Activated CD8-positive, alpha-beta memory T cell treated with anti-CD3 and anti-CD28 coated beads for 48 hours (primary cell): ENCODE measurements at regions not wholly inside any gene's neighbourhood (a gene's known extent, or its start where the extent isn't known, plus 50 kb on each side); places are given as distances from the start of the nearest gene placed in this dataset.
"Not testable (repeated sequence)": the region's sequence is repeated elsewhere in the genome, so short reads cannot be mapped to it uniquely, and the experiment has no call there.

Experiments used
- DNase-seq, 3 experiments: peaks; one replicate each; pipeline ENCODE4 v3.0.0-alpha.2; 2020; ENCODE audit warnings: low read depth in 2 of 3, low spot score in 2 of 3

DNA sequence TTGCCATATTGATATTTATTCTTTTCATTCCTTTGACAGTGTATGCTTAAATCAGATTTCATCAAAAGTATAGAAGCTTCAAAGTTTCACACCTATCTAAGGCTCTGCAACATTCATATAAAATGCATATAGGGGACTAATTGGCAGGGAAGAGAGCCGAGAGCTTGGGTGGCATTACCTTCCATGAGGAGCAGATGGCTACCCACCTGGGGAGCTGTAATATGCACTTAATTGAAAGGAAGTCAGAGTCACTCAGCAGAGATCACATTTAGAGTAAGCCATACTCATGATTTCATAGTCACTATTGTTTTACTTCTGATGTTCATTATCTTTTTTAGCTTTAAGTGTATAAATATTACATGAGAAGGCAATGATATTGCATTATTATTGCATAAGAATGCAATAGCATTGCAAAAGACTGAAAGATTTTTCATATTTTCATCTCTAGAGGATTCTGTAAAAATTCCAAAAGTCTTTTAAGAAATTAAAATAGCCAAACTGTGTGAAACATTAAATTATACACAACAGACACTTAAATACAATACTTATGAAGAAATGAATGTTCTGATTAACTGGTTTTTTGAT, 1305.2 kb downstream of the EPHA7 start:
- DNase-seq: no peak

DNA sequence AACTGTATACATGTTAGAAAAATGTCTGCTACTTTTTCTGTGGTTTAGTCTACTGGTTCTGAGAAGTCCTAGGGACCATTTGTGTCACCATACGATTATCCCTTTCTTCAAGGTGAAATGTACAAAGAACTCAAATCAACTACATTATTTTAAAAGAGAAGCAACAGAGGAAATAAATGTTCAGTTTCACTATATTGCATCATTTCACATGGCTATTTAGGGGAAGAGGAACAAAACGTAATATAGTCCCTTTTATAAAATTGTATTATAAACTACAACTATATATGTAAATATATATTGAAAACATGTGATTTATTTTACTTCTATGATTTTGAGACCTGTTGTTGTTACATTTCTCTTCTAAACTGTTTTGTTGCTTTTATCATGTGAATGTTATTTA, 1308.0 kb downstream of the EPHA7 start:
- no peak for DNase-seq

DNA sequence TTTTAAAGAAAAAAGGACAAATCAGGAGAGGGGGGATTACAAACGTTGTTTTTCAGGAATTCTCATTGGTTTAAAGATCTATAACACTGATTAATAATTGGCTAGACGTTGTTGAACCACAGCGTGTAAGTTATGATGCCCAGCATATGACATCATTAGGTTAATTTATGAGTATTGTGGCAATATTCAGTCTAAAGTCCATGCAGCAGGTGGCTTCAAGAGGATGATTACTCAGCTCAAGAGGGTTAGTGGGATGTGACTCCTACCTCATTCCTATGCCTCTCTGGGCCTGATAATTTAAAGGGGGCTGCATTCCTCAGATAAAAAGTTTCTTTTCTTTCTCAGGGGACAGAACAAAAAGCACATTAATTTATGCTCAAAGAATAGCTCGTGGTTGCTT, 1309.0 kb downstream of the EPHA7 start:
- DNase-seq: no peak

DNA sequence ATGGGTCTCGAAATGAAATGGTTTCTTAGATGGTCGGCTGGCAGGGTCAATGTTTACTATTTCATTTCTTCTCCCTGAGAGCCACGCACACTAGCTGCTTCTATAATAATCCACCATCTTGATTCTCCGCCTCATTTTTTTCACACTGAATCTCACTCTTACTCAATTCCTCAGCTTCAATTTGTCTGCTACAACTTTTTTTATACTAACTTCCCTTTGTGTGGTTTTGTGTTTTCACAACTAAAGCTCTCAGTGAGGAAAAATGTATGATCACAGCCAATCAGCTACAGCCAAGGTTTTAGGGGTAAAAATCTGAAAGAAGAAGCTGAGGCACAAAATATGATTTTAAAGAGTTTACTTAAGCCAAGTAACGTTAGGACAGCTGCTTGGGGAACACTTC, 1309.4 kb downstream of the EPHA7 start:
- DNase-seq: no peak

DNA sequence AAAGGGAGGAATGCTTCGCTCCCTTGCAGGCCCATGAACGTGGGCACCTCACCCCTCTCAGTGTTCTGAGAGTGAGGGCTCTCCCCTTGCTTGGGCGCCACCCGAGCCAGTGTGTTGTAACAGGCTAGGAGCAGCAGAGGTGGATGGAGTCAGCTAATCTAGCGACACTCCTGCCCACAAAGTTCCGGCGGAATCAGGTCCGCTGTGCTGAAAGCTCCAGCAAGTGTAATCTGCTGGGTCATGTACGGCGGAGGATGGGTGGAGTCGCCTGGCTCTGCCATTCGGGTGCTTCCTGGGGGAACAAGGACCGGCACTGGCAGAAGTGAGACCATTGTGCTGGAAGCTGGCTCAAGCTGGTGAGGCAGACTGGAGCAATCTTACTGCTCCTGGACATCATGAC, 1310.1 kb downstream of the EPHA7 start:
- no peak for DNase-seq

DNA sequence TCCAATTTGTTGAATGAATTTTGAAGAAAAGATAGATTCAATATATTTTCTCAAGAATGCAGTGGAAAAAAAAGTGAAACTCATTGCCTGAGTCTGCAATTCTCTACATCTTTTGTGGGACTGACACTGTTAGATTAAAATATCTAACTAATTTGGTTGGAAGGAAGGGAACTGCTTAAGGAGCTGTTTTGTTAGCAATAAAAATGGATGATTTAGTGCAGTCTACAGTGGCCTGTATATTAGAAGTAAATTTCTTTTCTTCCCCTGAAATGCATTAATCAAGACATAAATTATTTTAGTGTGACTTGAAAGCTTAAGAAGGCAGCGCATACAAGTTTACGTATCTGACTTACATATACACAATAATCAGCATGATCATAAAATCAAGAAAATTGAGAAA, 1332.6 kb downstream of the EPHA7 start:
- DNase-seq: no peak

DNA sequence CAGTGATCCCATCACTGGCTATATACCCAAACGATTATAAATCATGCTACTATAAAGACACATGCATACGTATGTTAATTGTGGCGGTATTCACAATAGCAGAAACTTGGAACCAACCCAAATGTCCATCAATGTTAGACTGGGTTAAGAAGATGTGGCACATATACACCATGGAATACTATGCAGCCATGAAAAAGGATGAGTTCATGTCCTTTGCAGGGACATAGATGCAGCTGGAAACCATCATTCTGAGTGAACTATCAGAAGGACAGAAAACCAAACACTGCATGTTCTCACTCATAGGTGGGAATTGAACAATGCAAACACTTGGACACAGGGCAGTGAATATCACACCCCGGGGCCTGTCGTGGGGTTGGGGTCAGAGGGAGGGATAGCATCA, 1335.4 kb downstream of the EPHA7 start:
- DNase-seq: not testable (repeated sequence)

DNA sequence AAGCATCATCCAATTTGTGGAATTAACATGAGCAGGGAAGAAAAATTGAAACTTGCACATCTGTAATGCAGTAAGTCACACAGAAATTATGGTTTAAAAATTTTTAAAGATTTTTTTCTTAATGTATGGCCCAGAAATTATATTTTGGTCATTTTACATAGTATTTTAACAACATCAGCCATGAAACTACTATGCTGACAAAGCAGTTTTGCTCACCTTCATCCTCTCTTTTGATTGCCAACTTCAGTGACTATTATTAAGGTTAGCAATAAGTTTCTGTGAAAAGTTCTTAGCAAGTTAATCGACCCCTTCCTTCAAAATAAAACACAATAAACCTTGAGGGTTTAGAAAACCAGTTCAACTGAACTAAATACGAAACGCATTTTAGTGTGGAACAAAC, 1347.0 kb downstream of the EPHA7 start:
- no peak for DNase-seq

DNA sequence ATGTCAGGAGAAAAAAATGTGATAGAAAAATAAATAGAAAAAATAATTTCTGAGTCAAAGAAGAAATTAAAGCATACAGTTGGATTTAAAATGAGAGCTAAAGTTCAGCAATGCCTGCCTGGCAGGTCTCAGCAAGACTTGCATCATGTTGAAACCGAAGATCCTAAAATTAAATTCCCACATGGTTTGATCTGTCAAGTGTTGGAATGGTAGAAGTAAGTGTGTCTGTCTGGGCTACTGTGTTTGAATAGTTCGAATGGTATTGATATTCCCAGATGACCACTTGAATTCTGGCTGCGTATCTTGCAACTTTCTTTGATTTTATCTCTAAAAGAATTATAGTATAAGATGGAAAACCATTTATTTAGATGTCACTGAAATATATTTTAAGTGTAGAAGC, 1349.6 kb downstream of the EPHA7 start:
- DNase-seq: no peak

DNA sequence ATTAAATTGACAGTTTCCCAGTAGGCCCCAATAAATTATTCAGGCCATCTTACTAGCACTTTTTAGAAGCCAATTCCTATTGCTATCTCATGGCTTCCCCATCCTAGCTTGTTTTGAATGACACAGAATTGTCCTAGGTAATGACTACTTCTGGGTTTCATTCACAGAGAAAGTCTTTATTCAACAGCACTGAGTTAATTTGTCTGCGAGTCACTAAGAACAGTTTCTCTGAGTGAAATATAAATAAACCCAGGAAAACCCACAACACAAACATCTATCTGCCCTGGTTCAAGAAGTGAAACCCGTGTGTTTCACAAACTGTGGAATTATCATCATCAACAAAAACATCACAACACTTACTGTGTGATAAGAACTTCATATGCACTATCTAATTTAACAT, 1366.8 kb downstream of the EPHA7 start:
- no peak for DNase-seq

DNA sequence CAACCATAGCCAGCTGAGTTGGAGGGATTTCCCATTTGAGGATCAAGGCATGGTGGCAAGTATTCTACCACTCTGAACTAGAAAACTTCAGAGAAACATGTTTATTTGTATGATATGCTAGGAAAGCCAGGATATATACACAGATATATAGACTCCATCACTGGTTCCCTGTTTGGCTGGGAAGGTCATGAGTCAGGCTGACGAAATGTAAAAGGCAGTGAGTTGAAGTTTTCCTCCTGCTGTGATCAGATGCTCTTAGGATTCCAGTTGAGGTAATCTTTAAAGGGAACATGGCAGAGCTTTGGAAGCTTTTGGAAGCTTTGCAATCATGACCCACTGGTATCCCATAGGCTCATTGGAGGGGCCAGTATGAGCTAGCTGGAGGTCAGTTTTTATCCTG, 1369.1 kb downstream of the EPHA7 start:
- DNase-seq: no peak

DNA sequence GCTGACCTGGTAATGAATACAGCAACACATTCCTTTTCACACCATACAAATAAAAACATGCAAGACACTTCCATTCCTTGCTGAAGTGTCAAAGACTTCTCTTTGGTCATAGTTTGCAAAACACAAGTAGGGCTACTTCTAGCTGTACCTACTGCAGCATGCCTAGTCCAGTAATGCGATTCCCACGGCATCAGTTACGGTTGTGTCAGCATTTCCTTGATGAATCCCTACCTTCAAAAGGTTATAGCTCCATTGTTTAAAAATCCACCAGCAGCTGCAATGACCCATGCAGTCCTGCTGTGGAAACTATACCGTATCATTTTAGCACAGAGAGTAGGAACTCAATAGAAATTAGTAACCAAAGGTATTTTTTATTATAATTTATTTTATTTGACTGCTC, 1371.5 kb downstream of the EPHA7 start:
- no peak for DNase-seq

DNA sequence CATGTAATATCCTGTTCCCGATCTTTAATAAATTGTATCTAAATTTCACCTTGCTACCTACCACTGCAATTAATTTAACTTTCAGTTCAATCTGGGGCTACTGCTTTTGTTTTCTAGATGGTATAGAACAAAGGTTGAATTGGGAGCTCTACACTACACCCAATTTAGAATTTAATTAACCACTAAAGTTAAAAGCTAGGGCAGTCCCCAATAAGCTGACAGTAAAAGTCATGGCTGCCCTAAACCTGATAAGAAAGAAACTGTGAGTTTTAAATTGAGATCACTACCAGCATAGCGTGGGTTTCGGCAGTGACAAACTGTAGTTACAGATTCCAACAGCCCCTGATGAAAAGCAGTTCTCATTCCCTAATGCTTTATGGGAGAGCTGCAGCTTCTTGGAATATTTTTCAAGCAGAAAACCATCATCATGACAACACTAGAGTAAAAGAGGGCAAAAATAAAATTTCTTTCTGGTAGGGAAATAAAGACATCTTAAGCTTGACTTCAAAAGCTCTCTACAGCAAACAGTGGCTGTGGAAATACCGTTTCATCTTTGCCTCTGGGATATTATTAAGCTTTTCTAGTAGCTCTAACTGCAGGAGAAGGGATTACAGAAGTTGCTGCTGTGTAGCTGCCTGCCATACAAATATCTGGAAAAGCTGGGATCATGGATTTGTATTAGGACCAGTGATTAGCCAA, 1372.1 kb downstream of the EPHA7 start:
- DNase-seq: no peak

DNA sequence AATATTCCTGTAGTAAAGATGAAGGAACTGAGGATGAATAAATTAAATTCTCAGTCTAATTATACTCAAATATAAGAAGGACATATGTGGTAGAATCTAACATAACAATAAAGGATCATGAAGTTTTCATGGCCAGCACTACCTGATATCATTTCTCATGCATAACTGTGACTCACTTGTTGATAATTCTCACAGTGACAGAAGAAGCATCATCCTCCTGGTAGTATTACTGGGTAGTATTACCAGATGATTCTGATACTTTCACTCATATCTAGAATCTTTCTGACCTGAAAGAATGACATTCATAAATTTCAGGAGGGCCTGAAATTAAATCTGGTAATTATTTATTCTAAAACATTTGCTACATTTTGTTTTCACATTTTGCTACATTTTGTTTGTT, 1375.0 kb downstream of the EPHA7 start:
- no peak for DNase-seq

DNA sequence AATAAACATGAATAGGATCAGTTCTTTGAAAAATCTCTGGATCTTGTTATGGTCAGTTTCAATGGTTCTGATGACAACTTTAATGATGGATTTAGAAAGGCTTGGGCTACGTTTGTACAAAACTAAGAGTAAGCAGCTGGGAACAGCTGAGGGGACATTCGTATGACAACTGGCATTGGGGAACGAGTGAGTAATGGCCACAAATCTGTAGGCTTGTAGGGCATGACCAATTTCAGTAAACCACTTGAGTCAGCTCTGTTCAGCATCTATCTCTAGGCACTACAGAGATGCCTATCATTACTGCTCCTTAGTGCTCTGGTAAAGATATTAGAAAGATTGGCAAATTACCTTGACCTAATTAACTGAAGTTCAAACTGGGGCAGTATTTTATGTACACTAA, 1375.6 kb downstream of the EPHA7 start:
- DNase-seq: no peak

DNA sequence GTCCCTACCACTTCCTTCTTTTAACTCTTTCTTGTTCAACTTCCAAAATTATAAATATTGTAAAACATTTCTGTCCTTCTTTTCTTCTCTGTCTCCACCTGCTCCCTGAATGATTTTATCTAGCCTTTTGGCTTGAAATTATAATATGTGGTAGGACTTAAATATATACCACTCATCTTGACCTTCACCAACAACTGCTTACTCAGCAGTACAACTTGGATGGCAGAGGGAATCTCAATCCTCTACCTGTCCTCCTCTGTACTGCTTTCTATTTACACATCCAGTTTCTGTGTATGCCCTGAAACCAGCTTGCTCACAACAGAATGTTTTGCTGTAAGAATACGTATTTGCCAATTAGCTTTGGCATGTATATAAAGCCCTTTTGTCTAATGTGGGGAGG, 1392.5 kb downstream of the EPHA7 start:
- no peak for DNase-seq

DNA sequence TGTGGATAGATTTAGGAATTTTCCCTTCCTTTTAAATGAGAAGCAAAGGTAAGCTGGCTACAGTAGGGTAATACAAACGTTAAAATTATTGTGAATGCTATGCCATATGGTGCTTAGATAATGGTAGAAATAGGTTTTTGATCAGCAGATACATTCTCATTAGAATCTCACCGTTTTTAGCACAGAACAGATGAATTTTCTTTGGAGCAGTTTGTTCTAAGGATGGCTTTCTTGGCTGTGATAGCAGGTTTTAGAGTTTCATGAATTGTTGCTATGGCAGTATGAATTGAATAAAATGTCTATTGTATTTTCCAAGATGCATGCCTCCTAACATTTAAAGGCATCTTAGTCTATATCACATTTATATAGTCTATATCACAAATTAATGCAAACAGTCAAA, 1394.5 kb downstream of the EPHA7 start:
- DNase-seq: no peak

DNA sequence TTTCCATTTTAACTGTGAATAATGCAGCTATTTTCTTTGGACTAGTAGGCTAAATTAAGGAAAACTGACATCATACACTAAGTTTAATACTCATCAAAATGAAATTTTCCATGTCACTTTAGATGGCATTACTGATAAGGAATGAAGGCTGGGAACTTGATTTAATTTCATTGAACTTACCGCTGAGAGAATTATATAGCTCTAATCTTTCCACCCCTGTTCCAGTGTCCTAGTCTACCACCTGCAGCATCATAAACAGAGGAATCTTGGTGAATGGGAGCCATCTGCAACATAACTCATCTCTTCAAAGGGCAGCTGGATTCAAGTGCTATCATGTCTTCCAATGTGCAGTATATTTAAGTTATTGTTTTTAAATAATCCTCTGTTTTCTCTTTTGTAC, 1395.2 kb downstream of the EPHA7 start:
- DNase-seq: no peak

DNA sequence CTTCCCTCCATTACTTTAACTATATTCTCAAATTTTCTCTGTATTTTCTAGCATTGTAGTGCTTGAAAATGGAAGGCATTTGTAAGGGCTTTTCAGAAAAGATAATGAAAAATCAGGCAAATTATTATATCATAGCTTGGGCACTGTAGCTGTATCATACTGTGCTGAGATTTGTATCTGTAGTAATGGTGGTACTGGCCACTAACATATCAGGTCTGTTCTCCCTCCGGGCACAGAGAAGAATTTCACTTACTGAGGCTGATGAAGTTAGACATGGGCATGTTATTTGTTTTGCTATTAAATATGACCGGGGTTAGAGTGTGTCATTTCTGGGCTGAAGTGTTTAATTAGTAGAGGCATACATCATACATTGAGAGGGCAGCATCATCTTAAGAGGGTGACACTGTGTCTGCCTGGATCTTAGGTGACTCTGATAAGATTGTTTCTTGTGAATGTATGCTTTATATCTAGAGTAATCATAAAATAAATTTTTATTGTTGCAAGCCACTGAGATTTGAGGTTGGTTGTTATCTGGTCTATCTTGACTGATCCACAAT, 1395.9 kb downstream of the EPHA7 start:
- DNase-seq: no peak

DNA sequence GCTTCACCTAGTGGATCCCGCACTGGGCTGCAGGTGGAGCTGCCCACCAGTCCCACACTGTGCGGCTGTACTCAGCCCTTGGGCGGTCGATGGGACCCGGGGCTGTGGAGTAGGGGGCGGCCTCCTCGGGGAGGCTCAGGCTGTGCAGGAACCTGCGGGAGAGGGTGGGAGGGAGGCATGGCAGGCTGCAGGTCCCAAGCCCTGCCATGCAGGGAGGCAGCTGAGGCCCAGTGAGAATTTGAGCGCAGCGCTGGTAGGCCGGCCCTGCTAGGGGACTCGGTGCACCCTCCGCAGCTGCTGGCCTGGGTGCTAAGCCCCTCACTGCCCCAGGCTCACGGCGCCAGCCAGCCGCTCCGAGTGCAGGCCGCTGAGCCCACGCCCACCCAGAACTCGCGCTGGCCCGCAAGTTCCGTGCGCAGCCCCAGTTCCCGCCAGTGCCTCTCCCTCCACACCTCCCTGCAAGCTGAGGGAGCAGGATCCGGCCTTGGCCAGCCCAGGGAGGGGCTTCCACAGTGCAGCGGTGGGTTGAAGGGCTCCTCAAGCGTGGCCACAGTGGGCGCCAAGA, 1407.6 kb downstream of the EPHA7 start:
- no peak for DNase-seq

DNA sequence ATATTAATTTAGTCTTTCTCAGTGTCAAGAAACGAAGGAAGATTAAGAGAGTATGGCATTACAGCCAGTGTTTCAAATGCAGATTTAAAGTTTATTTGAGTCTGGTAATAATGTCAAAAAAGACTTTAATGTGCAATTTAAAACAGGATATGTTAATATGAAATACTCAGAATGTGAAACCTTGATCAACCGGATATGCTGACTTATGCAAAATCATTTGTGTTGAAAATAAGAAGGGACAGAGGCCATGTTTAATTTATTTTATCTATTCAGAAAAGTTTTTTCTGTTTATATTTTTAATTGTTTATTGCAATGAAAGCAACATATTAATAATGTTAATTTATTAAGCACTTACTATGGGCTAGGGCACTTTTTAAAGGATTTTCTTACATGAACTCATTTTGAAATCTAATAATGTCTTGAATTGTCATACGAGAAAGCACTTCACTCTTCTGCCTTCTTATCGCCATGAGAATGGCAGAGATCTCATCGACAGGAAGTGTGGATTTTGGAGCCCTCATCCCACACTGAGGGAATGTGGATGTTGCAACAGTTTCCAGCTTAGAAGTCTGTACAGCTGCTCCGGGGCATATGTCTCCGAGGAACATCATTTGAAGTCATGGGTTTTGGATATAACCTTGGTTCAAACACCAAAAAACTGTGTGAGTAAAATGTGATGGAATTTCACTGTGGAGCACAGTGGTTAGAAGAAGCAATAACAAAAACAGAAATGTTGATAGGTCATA, 1410.4 kb downstream of the EPHA7 start:
- no peak for DNase-seq

DNA sequence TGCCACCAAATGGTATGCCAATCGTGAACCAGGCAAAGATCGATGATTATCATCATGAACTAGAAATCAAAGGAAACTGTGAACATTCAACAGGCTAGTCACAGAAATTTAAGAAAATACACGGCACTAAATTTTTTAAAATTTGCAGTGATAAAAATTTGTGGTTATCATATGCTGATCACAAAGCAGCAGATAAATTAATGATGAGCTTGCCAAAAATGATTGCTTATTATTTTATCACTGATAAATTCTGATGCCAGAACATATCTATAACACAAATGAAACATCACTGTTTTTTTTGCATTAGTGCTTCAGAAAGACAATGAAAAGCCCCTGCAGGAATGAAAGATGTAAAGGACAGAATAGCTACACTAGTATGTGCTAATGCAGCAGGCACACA, 1413.2 kb upstream of the MAP3K7 start:
- no peak for DNase-seq
